D721Med (cell line): ENCODE measurements at regions not wholly inside any gene's neighbourhood (a gene's known extent, or its start where the extent isn't known, plus 50 kb on each side); places are given as distances from the start of the nearest gene placed in this dataset.

Experiments
- DNase-seq: peaks from one replicate; pipeline ENCODE4 v3.0.0; 2011; ENCODE audit warnings: low spot score; ENCODE audit not compliant: insufficient read length
- FAIRE-seq: peaks from 2 replicates; lab custom pipeline; 2011; peaks lifted over from hg19 to GRCh38; lab: Jason Lieb, UNC
- TF ChIP-seq, protein P1 (sequence below): IDR thresholded peaks from 2 replicates; pipeline ENCODE4 v1.5.1; 2012; ENCODE audit warnings: mild to moderate bottlenecking, control low read depth; ENCODE audit not compliant: insufficient read depth; ENCODE audit errors: missing control alignments

DNA sequence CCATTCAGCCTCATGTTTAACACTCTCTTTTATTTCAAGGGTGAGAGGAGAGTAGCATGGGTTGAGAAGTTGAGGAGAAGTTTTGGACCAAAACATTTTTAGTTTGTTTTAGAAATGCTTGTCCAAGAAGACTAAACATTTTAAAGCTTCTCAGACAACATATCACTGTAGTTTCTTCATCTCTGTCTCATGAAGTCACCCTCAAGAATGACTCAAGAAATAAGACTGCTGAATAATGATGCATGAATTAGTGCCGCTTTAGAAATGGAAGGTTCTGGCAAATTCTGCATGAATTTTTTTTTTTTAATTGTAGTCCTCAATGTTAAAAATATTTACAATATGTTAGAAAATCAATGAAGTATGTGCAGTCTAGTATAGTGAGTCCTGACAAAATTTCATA, 422.7 kb upstream of the ARGLU1 start:
- FAIRE-seq (no peak), DNase-seq (no peak)
- TF ChIP-seq, protein P1, sequence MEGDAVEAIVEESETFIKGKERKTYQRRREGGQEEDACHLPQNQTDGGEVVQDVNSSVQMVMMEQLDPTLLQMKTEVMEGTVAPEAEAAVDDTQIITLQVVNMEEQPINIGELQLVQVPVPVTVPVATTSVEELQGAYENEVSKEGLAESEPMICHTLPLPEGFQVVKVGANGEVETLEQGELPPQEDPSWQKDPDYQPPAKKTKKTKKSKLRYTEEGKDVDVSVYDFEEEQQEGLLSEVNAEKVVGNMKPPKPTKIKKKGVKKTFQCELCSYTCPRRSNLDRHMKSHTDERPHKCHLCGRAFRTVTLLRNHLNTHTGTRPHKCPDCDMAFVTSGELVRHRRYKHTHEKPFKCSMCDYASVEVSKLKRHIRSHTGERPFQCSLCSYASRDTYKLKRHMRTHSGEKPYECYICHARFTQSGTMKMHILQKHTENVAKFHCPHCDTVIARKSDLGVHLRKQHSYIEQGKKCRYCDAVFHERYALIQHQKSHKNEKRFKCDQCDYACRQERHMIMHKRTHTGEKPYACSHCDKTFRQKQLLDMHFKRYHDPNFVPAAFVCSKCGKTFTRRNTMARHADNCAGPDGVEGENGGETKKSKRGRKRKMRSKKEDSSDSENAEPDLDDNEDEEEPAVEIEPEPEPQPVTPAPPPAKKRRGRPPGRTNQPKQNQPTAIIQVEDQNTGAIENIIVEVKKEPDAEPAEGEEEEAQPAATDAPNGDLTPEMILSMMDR, result no peak

DNA sequence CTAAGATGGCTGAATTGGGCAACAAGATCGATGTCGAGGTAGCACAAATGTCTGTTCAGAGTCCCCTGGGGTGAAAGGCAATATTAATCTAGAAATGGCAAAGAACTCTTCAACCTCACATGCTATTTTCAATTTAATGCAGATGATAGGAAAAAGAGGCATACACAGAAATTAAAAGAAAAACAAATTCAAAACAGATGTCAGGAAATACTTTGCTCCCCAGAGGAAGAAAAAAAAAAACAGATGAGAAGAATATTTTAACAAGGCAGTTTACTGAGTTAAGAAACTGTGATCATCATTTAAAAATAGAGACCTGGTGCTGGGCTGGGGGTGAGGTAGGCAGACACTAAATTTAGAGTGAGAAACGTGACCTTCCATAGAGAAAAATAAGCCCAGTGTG, 421.9 kb upstream of the ARGLU1 start:
- no peak for DNase-seq
- TF ChIP-seq, protein P1, result no peak

DNA sequence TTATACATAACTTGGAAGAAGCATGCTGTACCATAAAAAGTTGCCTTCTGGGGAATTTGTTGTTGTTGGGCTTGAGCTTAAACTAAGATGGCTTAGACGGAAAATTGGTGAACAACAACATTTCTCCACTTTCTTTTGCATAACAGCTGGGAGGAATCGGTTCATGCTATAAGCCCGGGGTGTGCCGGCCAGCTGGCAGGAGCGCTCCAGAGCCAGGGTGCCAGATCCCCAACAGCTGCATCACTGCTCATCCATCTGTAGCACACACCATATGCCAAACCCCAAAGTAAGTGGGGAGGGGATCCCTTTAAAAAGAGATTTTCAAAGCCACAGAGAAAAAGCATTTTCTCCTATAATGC, 419.5 kb upstream of the ARGLU1 start:
- no peak for DNase-seq
- FAIRE-seq, result no peak
- TF ChIP-seq, protein P1, result no peak

More for the DNA sequence above, 421.9 kb upstream of the ARGLU1 start:
- no peak for FAIRE-seq

DNA sequence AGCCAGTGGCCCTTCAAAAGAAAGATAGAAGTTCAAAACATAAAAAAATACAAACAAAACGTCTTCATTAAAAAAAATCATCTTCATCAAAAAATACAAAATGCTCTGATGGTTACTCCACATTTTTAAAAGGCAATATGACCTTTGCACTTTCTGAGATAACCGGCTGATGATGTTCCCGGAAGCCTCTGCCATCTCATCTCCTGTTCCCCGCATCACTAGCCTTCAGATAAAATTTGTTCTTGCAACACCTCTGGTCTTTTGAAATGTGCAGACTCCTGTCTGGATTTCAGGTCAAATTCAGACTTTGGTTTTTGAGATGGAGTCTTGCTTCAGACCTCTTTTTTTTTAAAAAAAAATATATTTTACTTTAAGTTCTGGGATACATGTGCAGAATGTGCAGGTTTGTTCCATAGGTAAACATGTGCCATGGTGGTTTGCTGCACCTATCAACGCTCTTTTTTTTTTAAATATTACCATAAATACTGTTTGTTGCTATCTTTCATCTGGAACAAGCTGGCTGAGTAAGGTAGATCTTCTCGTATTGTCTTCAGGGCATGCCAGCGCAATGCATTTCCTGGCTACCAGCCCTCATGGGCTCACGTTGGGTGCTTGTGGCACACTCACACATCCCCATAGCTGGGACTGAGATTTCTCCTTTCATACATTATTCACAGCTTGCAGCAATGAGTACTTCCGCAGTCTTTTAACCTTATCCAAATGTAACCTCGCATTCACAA, 418.9 kb upstream of the ARGLU1 start:
- TF ChIP-seq, protein P1, result no peak
- no peak for DNase-seq
- FAIRE-seq, result no peak

DNA sequence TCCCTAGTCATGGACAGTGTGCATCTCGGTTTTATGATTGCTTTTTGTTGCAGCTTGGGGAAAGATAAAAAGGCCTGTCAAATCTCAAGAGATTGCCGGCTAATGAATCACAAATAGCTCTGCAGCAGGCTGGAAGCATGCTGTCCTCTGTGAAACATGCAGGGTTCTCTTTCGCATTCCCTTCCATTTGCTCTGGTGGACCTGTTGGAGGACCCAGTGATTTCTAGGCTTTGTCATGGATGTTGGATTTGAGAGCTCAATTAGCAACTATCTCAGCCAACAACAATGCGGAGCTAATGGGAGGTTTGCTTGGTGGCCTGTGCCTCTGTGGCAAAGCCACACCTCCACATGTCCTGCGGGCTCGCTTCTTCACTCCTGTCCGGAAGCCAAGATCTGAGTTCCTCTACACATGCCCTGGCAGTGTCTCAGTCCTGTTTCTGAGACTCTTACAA, 418.1 kb upstream of the ARGLU1 start:
- TF ChIP-seq, protein P1, result no peak
- DNase-seq, result no peak
- FAIRE-seq, result no peak

DNA sequence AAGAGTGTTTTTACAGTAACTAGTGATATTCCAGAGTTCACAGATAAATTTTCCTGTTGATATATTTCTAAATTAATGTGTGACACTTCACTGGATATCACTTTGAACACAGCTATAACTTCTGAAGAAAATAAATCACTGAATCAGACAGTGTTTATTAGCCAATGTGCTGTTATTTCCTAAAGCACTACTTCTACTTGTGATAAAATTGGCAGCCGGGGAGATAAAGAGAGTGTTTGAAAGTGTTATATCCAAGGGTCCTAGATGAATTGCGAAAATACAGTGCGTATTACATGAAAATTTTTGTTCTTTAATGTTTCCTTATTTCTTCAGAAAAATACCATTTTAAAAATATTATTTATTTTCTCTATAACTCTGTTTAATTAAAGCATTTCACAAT, 417.5 kb upstream of the ARGLU1 start:
- TF ChIP-seq, protein P1, result no peak
- FAIRE-seq (no peak), DNase-seq (no peak)

DNA sequence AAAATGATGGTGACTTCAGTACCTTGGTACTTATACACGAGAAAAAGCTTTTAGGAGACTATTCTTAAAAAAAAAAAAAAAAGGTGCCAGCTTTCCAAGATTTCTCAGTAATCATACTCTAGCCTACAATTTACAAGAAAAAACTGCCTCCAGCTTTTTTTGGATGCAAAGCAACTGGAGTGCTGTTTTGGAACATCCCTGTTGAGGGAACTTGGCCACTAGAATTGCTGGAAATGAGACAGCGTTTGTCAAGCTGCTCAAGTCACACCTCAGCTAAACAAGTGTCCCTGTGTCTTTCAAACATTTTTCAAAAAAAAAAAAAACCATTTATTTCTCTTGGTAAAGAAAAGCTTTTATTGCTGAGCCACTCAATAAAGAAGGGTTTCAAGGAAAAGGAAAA, 413.1 kb upstream of the ARGLU1 start:
- TF ChIP-seq, protein P1, result no peak
- no peak for DNase-seq
- no peak for FAIRE-seq
